WTC11 (cell line): ENCODE measurements at regions not wholly inside any gene's neighbourhood (a gene's known extent, or its start where the extent isn't known, plus 50 kb on each side); places are given as distances from the start of the nearest gene placed in this dataset.

ENCODE experiments used
- ATF3 ChIP-seq: sonication (generic); formaldehyde crosslinking; conservative IDR thresholded peaks from 2 replicates; pipeline ENCODE4 v1.8.1; 2022; ENCODE audit warnings: mild to moderate bottlenecking, missing genetic modification reagents
- RELA ChIP-seq: sonication (generic); formaldehyde crosslinking; IDR thresholded peaks from 2 replicates; pipeline ENCODE4 v1.8.1; 2022; ENCODE audit warnings: missing genetic modification reagents, mild to moderate bottlenecking, borderline replicate concordance
- TF ChIP-seq, protein P1 (sequence below): fragments of 200-600 bp; IDR thresholded peaks from 2 replicates; pipeline ENCODE4 v1.8.0; 2022; ENCODE audit warnings: antibody characterized with exemption

DNA sequence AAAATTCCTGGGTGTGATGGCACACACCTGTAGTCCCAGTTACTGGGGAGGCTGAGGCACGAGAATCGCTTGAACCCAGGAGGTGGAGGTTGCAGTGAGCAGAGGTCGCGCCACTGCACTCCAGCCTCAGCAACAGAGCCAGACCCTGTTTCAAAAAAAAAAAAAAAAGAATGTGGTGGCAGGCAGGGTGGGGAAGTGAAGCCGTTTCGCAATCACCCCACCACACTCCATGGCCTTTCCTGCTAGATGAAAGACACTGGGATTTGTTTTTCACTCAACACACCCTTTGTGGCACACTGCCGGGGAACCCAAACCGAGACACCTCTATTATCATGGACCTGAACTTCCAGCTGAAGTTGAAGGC, 172.4 kb upstream of the IQSEC1 start:
- no peak for TF ChIP-seq RELA (CRISPR knock-in tag)
- TF ChIP-seq ATF3 (CRISPR knock-in tag) = no peak
- TF ChIP-seq, protein P1, sequence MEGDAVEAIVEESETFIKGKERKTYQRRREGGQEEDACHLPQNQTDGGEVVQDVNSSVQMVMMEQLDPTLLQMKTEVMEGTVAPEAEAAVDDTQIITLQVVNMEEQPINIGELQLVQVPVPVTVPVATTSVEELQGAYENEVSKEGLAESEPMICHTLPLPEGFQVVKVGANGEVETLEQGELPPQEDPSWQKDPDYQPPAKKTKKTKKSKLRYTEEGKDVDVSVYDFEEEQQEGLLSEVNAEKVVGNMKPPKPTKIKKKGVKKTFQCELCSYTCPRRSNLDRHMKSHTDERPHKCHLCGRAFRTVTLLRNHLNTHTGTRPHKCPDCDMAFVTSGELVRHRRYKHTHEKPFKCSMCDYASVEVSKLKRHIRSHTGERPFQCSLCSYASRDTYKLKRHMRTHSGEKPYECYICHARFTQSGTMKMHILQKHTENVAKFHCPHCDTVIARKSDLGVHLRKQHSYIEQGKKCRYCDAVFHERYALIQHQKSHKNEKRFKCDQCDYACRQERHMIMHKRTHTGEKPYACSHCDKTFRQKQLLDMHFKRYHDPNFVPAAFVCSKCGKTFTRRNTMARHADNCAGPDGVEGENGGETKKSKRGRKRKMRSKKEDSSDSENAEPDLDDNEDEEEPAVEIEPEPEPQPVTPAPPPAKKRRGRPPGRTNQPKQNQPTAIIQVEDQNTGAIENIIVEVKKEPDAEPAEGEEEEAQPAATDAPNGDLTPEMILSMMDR = no peak
